B cell (primary cell): ENCODE measurements at regions not wholly inside any gene's neighbourhood (a gene's known extent, or its start where the extent isn't known, plus 50 kb on each side); places are given as distances from the start of the nearest gene placed in this dataset.

Source experiments
- CTCF ChIP-seq: fragments of 200-600 bp; IDR thresholded peaks from one replicate; pipeline ENCODE4 v1.8.0; 2022; ENCODE audit warnings: antibody characterized with exemption, mild to moderate bottlenecking
- EZH2 ChIP-seq: IDR thresholded peaks from 2 replicates; pipeline ENCODE4 v1.6.1; 2012; ENCODE audit warnings: borderline replicate concordance, low read depth, mild to moderate bottlenecking, moderate library complexity, low read length; ENCODE audit not compliant: insufficient read depth, poor library complexity, severe bottlenecking

GRCh38 chr4:33930497-33930896, 2313.8 kb downstream of the ARAP2 start:
- TF ChIP-seq CTCF (no peak), EZH2 (no peak)
